ENCODE measurements at regions not wholly inside any gene's neighbourhood (a gene's known extent, or its start where the extent isn't known, plus 50 kb on each side); places are given as distances from the start of the nearest gene placed in this dataset.

GRCh38 chr1:222006715-222007114, 264.8 kb upstream of the DUSP10 start:
- TF ChIP-seq CTCF (IDR thresholded peaks at IDR 0.05 in 8 of 11, conservative IDR thresholded peaks at IDR 0.05 in 3 of 11) (no peak), POLR2A (IDR thresholded peaks at IDR 0.05) (no peak)
